GM12878 (cell line): ENCODE measurements at regions not wholly inside any gene's neighbourhood (a gene's known extent, or its start where the extent isn't known, plus 50 kb on each side); places are given as distances from the start of the nearest gene placed in this dataset.

Source experiments
- ATAC-seq: fragments of 200-7000 bp; cut with Tn5 transposase; 3 replicates; pipeline ENCODE4 v1.9.1; 2020; ENCODE audit warnings: mild to moderate bottlenecking, moderate library complexity
- BruUV-seq: library from RNA; stranded (reverse); fragments of 400-500 nt; replicated peaks from 2 replicates; lab custom pipeline; 2021; lab: Mats Ljungman, UMichigan
- CTCF ChIA-PET: fragments of 300-600 bp; sonication (Branson Sonifier 250); formaldehyde crosslinking; extraction: SDS; loops from one replicate; lab custom pipeline; 2021; ENCODE audit warnings: inconsistent platforms; lab: Yijun Ruan, JAX
- POLR2A ChIA-PET: fragments of 350-600 bp; formaldehyde crosslinking; extraction: SDS; loops from one replicate; lab custom pipeline; 2021; ENCODE audit warnings: inconsistent platforms; lab: Charles Lee
- RAD21 ChIA-PET: fragments of 300-600 bp; sonication (Branson Sonifier 250); formaldehyde crosslinking; loops from one replicate; lab custom pipeline; 2023; ENCODE audit warnings: antibody characterized with exemption; ENCODE audit not compliant: unreplicated experiment; lab: Charles Lee
- SMC1A ChIA-PET: fragments of 300-600 bp; sonication (Branson Sonifier 250); formaldehyde crosslinking; loops from one replicate; lab custom pipeline; 2023; ENCODE audit not compliant: unreplicated experiment, uncharacterized antibody; lab: Charles Lee
- DNase-seq: peaks from one replicate; pipeline ENCODE4 v3.0.0-alpha.2; 2011; ENCODE audit warnings: low read depth, low spot score
- FAIRE-seq: peaks from 3 replicates; lab custom pipeline; 2011; peaks lifted over from hg19 to GRCh38; lab: Jason Lieb, UNC
- H2AFZ ChIP-seq: 2 replicates; pipeline ENCODE4 v1.6.0; 2011; ENCODE audit warnings: low read depth, low read length, control low read depth; ENCODE audit not compliant: control insufficient read depth
- H3K27ac ChIP-seq: 2 replicates; pipeline ENCODE4 v1.5.1; 2011; ENCODE audit warnings: control low read depth; ENCODE audit not compliant: control insufficient read depth, insufficient read depth
- H3K27me3 ChIP-seq, 2 experiments: replicated peaks in 1 of 2; 2 replicates each; pipeline versions ENCODE4 v1.6.0 to v1.6.1; 2011; ENCODE audit warnings: low read length in 1 of 2; ENCODE audit not compliant: control insufficient read depth in 2 of 2, insufficient read depth in 2 of 2
- H3K36me3 ChIP-seq, 2 experiments: 2 replicates each; pipeline ENCODE4 v1.5.1; 2011; ENCODE audit warnings: low read length in 1 of 2; ENCODE audit not compliant: control insufficient read depth in 2 of 2, insufficient read depth in 2 of 2
- H3K4me1 ChIP-seq: 2 replicates; pipeline ENCODE4 v1.6.1; 2011; ENCODE audit warnings: mild to moderate bottlenecking, low read length, moderate library complexity, mixed read lengths; ENCODE audit not compliant: control insufficient read depth, insufficient read depth
- H3K4me2 ChIP-seq: 2 replicates; pipeline ENCODE4 v1.6.0; 2011; ENCODE audit warnings: control low read depth; ENCODE audit not compliant: control insufficient read depth, insufficient read depth
- H3K4me3 ChIP-seq: fragments of 200-600 bp; sonication (generic); 2 replicates; pipeline ENCODE4 v1.5.1; 2016
- H3K79me2 ChIP-seq: 2 replicates; pipeline ENCODE4 v1.6.0; 2011; ENCODE audit warnings: low read length; ENCODE audit not compliant: control insufficient read depth, insufficient read depth
- H3K9ac ChIP-seq: 2 replicates; pipeline ENCODE4 v1.8.0; 2011; ENCODE audit warnings: low read length, control low read depth, mixed read lengths; ENCODE audit not compliant: control insufficient read depth, insufficient read depth
- H3K9me3 ChIP-seq: replicated peaks from 3 replicates; pipeline ENCODE4 v1.5.1; 2011; ENCODE audit warnings: mild to moderate bottlenecking, low read length; ENCODE audit not compliant: control insufficient read depth, insufficient read depth
- H4K20me1 ChIP-seq: 2 replicates; pipeline ENCODE4 v1.6.0; 2011; ENCODE audit not compliant: control insufficient read depth, insufficient read depth
- BMI1 ChIP-seq: fragments of 450-650 bp; IDR thresholded peaks from 2 replicates; pipeline ENCODE4 v1.6.1; 2016; ENCODE audit warnings: mild to moderate bottlenecking, moderate library complexity, borderline replicate concordance
- IKZF2 ChIP-seq, 2 experiments: fragments of 450-650 bp; IDR thresholded peaks; 2 replicates each; pipeline ENCODE4 v1.6.1; 2017; ENCODE audit warnings: mild to moderate bottlenecking in 2 of 2, moderate library complexity in 2 of 2
- NFYB ChIP-seq: IDR thresholded peaks from 2 replicates; pipeline ENCODE4 v1.6.1; 2011; ENCODE audit warnings: low read depth, mild to moderate bottlenecking, low read length, improper control_type of control experiment, moderate library complexity; ENCODE audit not compliant: insufficient read depth
- RELA ChIP-seq: fragments of 450-650 bp; IDR thresholded peaks from 2 replicates; pipeline ENCODE4 v1.8.0; 2014; ENCODE audit warnings: borderline replicate concordance; ENCODE audit not compliant: partially characterized antibody
- SP1 ChIP-seq: IDR thresholded peaks from one replicate; pipeline ENCODE4 v1.6.1; 2011; ENCODE audit warnings: low read depth, low read length
- TBL1XR1 ChIP-seq: IDR thresholded peaks from 2 replicates; pipeline ENCODE4 v1.6.1; 2012; ENCODE audit warnings: low read depth, low read length, improper control_type of control experiment
- ZNF384 ChIP-seq: IDR thresholded peaks from 2 replicates; pipeline ENCODE4 v1.6.1; 2012; ENCODE audit warnings: low read depth, mild to moderate bottlenecking, low read length, improper control_type of control experiment, borderline replicate concordance
- WGBS: methylation state at CpG from one replicate; pipeline ENCODE4 v1.1.6; 2016; ENCODE audit warnings: low lambda C conversion rate; ENCODE audit not compliant: insufficient replicate concordance, insufficient coverage; ENCODE audit errors: missing lambda C conversion rate; 5-methylcytosine and 5-hydroxymethylcytosine counted together
- in situ Hi-C: fragments of 300-500 bp; cut with MboI; formaldehyde crosslinking; loops from 9 replicates; pipeline ENCODE4 v1.14.3; 2018; ENCODE audit warnings: mixed read lengths
- intact Hi-C: fragments of 100-400 bp; cut with micrococcal nuclease; formaldehyde crosslinking; loops from one replicate; pipeline ENCODE4 v1.14.2; 2022; ENCODE audit not compliant: unreplicated experiment
- TF ChIP-seq, protein P1 (sequence below): fragments of 450-650 bp; IDR thresholded peaks from 2 replicates; pipeline ENCODE4 v1.6.1; 2018; ENCODE audit warnings: borderline replicate concordance, mild to moderate bottlenecking; ENCODE audit not compliant: partially characterized antibody
- TF ChIP-seq, protein P2 (sequence below): fragments of 450-650 bp; formaldehyde crosslinking; IDR thresholded peaks from 2 replicates; pipeline ENCODE4 v1.4.0; 2022; ENCODE audit warnings: mild to moderate bottlenecking, moderate library complexity
- TF ChIP-seq, protein P3 (sequence below): fragments of 150-350 bp; IDR thresholded peaks from 2 replicates; pipeline ENCODE4 v1.6.1; 2016; ENCODE audit warnings: low read depth, low read length

DNA sequence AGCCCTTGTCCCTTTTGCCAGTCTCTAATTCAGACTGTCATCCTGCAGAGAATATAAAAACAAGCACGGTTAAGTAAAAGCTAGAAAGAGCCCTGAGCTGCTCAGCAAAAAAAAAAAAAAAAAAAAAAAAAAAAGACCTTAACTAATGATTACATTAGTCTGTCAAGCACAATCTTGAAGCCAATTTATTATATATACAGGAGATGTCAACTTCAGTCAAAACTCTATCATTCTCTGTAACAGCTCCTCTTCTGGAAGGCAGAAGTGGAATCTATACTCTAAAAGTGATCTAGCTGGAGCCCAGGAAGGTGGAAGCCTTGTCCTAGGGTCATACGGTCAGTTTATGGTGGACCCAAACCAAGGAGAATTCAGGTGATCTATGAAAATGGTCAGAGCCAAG, 55.2 kb upstream of the UBASH3B start:
- no TSS peak for BruUV-seq
- in situ Hi-C loops (no loop called here), intact Hi-C loops (no loop called here)
- WGBS: 0% methylated on average over 2 of the region's 2 CpGs
- Histone ChIP-seq H3K4me1 (no peaks in the 10 kb centered on the region), H3K4me2 (no peak overlapping the region), H3K9me3 (no peaks in the 10 kb centered on the region), H3K27me3 (no peaks in the 10 kb centered on the region; a peak in 2 of 4 replicates), H3K79me2 (no peaks in the 10 kb centered on the region), H3K4me3 (no peak overlapping the region), H2AFZ (no peak overlapping the region), H3K27ac (no peak overlapping the region), H3K36me3 (no peaks in the 10 kb centered on the region), H3K9ac (no peak overlapping the region), H4K20me1 (no peaks in the 10 kb centered on the region)
- ChIA-PET SMC1A (no interaction called here), CTCF (interaction anchor here (1.2 kb wide), 1 partner anchor 22 kb away, joined by 3 read pairs; no protein-coding TSS in a partner anchor), POLR2A (interaction anchor here (0.6 kb wide), 1 partner anchor 42 kb away, joined by 8 read pairs; no protein-coding TSS in a partner anchor), RAD21 (interaction anchor here (0.6 kb wide), 1 partner anchor 161 kb away, joined by 3 read pairs; no protein-coding TSS in a partner anchor)
- no peak for DNase-seq
- no peak for ATAC-seq
- no peak for FAIRE-seq
- no peak for TF ChIP-seq ZNF384
- no peak for TF ChIP-seq BMI1
- TF ChIP-seq SP1: no peak
- TF ChIP-seq IKZF2 (IDR thresholded peaks at IDR 0.05): no peak
- TF ChIP-seq, protein P1, sequence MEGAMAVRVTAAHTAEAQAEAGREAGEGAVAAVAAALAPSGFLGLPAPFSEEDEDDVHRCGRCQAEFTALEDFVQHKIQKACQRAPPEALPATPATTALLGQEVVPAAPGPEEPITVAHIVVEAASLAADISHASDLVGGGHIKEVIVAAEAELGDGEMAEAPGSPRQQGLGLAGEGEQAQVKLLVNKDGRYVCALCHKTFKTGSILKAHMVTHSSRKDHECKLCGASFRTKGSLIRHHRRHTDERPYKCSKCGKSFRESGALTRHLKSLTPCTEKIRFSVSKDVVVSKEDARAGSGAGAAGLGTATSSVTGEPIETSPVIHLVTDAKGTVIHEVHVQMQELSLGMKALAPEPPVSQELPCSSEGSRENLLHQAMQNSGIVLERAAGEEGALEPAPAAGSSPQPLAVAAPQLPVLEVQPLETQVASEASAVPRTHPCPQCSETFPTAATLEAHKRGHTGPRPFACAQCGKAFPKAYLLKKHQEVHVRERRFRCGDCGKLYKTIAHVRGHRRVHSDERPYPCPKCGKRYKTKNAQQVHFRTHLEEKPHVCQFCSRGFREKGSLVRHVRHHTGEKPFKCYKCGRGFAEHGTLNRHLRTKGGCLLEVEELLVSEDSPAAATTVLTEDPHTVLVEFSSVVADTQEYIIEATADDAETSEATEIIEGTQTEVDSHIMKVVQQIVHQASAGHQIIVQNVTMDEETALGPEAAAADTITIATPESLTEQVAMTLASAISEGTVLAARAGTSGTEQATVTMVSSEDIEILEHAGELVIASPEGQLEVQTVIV: no peak
- no peak for TF ChIP-seq TBL1XR1
- TF ChIP-seq, protein P2, sequence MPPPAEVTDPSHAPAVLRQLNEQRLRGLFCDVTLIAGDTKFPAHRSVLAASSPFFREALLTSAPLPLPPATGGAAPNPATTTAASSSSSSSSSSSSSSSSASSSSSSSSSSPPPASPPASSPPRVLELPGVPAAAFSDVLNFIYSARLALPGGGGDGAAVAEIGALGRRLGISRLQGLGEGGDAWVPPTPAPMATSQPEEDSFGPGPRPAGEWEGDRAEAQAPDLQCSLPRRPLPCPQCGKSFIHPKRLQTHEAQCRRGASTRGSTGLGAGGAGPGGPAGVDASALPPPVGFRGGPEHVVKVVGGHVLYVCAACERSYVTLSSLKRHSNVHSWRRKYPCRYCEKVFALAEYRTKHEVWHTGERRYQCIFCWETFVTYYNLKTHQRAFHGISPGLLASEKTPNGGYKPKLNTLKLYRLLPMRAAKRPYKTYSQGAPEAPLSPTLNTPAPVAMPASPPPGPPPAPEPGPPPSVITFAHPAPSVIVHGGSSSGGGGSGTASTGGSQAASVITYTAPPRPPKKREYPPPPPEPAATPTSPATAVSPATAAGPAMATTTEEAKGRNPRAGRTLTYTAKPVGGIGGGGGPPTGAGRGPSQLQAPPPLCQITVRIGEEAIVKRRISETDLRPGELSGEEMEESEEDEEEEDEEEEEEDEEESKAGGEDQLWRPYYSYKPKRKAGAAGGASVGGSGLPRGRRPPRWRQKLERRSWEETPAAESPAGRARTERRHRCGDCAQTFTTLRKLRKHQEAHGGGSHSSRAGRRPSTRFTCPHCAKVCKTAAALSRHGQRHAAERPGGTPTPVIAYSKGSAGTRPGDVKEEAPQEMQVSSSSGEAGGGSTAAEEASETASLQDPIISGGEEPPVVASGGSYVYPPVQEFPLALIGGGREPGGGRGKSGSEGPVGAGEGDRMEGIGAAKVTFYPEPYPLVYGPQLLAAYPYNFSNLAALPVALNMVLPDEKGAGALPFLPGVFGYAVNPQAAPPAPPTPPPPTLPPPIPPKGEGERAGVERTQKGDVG (CRISPR knock-in tag): no peak
- no peak for TF ChIP-seq NFYB
- TF ChIP-seq, protein P3, sequence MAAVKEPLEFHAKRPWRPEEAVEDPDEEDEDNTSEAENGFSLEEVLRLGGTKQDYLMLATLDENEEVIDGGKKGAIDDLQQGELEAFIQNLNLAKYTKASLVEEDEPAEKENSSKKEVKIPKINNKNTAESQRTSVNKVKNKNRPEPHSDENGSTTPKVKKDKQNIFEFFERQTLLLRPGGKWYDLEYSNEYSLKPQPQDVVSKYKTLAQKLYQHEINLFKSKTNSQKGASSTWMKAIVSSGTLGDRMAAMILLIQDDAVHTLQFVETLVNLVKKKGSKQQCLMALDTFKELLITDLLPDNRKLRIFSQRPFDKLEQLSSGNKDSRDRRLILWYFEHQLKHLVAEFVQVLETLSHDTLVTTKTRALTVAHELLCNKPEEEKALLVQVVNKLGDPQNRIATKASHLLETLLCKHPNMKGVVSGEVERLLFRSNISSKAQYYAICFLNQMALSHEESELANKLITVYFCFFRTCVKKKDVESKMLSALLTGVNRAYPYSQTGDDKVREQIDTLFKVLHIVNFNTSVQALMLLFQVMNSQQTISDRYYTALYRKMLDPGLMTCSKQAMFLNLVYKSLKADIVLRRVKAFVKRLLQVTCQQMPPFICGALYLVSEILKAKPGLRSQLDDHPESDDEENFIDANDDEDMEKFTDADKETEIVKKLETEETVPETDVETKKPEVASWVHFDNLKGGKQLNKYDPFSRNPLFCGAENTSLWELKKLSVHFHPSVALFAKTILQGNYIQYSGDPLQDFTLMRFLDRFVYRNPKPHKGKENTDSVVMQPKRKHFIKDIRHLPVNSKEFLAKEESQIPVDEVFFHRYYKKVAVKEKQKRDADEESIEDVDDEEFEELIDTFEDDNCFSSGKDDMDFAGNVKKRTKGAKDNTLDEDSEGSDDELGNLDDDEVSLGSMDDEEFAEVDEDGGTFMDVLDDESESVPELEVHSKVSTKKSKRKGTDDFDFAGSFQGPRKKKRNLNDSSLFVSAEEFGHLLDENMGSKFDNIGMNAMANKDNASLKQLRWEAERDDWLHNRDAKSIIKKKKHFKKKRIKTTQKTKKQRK: no peak
- TF ChIP-seq RELA: no peak
